GM23338 (cell line): ENCODE measurements at regions not wholly inside any gene's neighbourhood (a gene's known extent, or its start where the extent isn't known, plus 50 kb on each side); places are given as distances from the start of the nearest gene placed in this dataset.

Experiments used
- ATAC-seq: fragments of 200-7000 bp; cut with Tn5 transposase; 3 replicates; pipeline ENCODE4 v1.9.1; 2020
- DNase-seq: peaks from one replicate; pipeline ENCODE4 v3.0.0-alpha.2; 2015; ENCODE audit warnings: low spot score
- H2AFZ ChIP-seq: fragments of 200-600 bp; sonication (generic); 2 replicates; pipeline ENCODE4 v1.8.0; 2016; ENCODE audit warnings: antibody characterized with exemption, mild to moderate bottlenecking, moderate library complexity
- H3F3A ChIP-seq: fragments of 200-600 bp; sonication (generic); replicated peaks from 2 replicates; pipeline ENCODE4 v1.8.0; 2017; ENCODE audit warnings: antibody characterized with exemption, mixed run types, low read depth
- H3K27ac ChIP-seq: fragments of 200-600 bp; sonication (generic); 2 replicates; pipeline ENCODE4 v1.6.1; 2016; ENCODE audit warnings: low read depth
- H3K27me3 ChIP-seq: fragments of 200-600 bp; sonication (generic); 2 replicates; pipeline ENCODE4 v1.8.0; 2016; ENCODE audit warnings: mild to moderate bottlenecking, mixed run types, moderate library complexity; ENCODE audit not compliant: insufficient read depth
- H3K36me3 ChIP-seq: fragments of 200-600 bp; sonication (generic); 2 replicates; pipeline ENCODE4 v1.8.0; 2016; ENCODE audit warnings: mild to moderate bottlenecking; ENCODE audit not compliant: insufficient read depth
- H3K4me1 ChIP-seq: fragments of 200-600 bp; sonication (generic); 2 replicates; pipeline ENCODE4 v1.8.0; 2016; ENCODE audit warnings: mild to moderate bottlenecking, moderate library complexity; ENCODE audit not compliant: insufficient read depth
- H3K4me2 ChIP-seq: fragments of 200-600 bp; sonication (generic); 2 replicates; pipeline ENCODE4 v1.7.1; 2017; ENCODE audit warnings: mixed run types
- H3K4me3 ChIP-seq: fragments of 200-600 bp; sonication (generic); 2 replicates; pipeline ENCODE4 v1.6.1; 2016; ENCODE audit warnings: mixed run types
- H3K79me2 ChIP-seq: fragments of 200-600 bp; sonication (generic); replicated peaks from 2 replicates; pipeline ENCODE4 v1.8.0; 2017; ENCODE audit warnings: mild to moderate bottlenecking; ENCODE audit not compliant: insufficient read depth
- H3K9me2 ChIP-seq: fragments of 200-600 bp; sonication (generic); 2 replicates; pipeline ENCODE4 v1.8.0; 2017; ENCODE audit not compliant: insufficient read depth
- H4K20me1 ChIP-seq: fragments of 200-600 bp; sonication (generic); replicated peaks from 2 replicates; pipeline ENCODE4 v1.8.0; 2017; ENCODE audit warnings: mild to moderate bottlenecking; ENCODE audit not compliant: insufficient read depth
- H3K27ac Mint-ChIP-seq: 2 replicates; pipeline ENCODE4 v1.8.0; 2020; ENCODE audit warnings: inconsistent platforms, mild to moderate bottlenecking, moderate library complexity, mixed read lengths
- H3K27me3 Mint-ChIP-seq: 3 replicates; pipeline ENCODE4 v1.8.0; 2022; ENCODE audit warnings: low read depth, mild to moderate bottlenecking, moderate library complexity, mixed read lengths, inconsistent platforms; ENCODE audit not compliant: insufficient read depth, poor library complexity
- H3K36me3 Mint-ChIP-seq: 3 replicates; pipeline ENCODE4 v1.8.0; 2021; ENCODE audit warnings: low read depth, mild to moderate bottlenecking, inconsistent platforms, moderate library complexity, mixed read lengths
- H3K4me1 Mint-ChIP-seq: 3 replicates; pipeline ENCODE4 v1.8.0; 2020; ENCODE audit warnings: mild to moderate bottlenecking, inconsistent platforms, mixed read lengths
- H3K4me3 Mint-ChIP-seq: 3 replicates; pipeline ENCODE4 v1.8.0; 2021; ENCODE audit warnings: moderate library complexity, mild to moderate bottlenecking, inconsistent platforms, mixed read lengths
- H3K9me3 Mint-ChIP-seq: 3 replicates; pipeline ENCODE4 v1.8.0; 2020; ENCODE audit warnings: moderate library complexity, mild to moderate bottlenecking, inconsistent platforms, mixed read lengths
- CREB1 ChIP-seq: fragments of 250-450 bp; sonication (Bioruptor Pico); IDR thresholded peaks from 2 replicates; pipeline ENCODE4 v1.5.0; 2020; ENCODE audit warnings: low read depth, mild to moderate bottlenecking, moderate library complexity
- CTCF ChIP-seq, 2 experiments: fragments of 200-600 bp in 1 of 2; sonication (generic) in 1 of 2; conservative IDR thresholded peaks; 2 replicates each; pipeline versions ENCODE4 v1.5.1 to v1.6.1; 2016 to 2017; ENCODE audit warnings: antibody characterized with exemption in 2 of 2, low read depth in 2 of 2, mild to moderate bottlenecking in 2 of 2, moderate library complexity in 1 of 2
- ETS1 ChIP-seq: IDR thresholded peaks from 2 replicates; pipeline ENCODE4 v1.6.1; 2016; ENCODE audit warnings: antibody characterized with exemption
- JUNB ChIP-seq: IDR thresholded peaks from one replicate; pipeline ENCODE4 v1.6.1; 2016; ENCODE audit warnings: antibody characterized with exemption; ENCODE audit not compliant: unreplicated experiment
- NANOG ChIP-seq: IDR thresholded peaks from 2 replicates; pipeline ENCODE4 v1.6.1; 2016; ENCODE audit warnings: antibody characterized with exemption, borderline replicate concordance
- POLR2AphosphoS5 ChIP-seq: IDR thresholded peaks from 2 replicates; pipeline ENCODE4 v1.6.1; 2016; ENCODE audit warnings: antibody characterized with exemption, low read depth
- REST ChIP-seq: IDR thresholded peaks from one replicate; pipeline ENCODE4 v1.6.1; 2018; ENCODE audit warnings: antibody characterized with exemption; ENCODE audit not compliant: unreplicated experiment
- STAT1 ChIP-seq: IDR thresholded peaks from one replicate; pipeline ENCODE4 v1.6.1; 2016; ENCODE audit warnings: antibody characterized with exemption; ENCODE audit not compliant: unreplicated experiment
- ZNF462 ChIP-seq: fragments of 250-450 bp; sonication (Bioruptor Pico); IDR thresholded peaks from 2 replicates; pipeline ENCODE4 v1.5.0; 2020; ENCODE audit warnings: mild to moderate bottlenecking, moderate library complexity

- H4K20me1 ChIP-seq, result no peaks in the 10 kb centered on the region
- Mint-ChIP-seq H3K9me3 (no peaks in the 10 kb centered on the region; the same call in 1 of the 3 replicates), H3K27me3 (peaks cover 8% of the 10 kb centered on the region), H3K4me1 (peaks cover 26% of the 10 kb centered on the region), H3K27ac (peak overlapping the region; percentile 87), H3K4me3 (peak overlapping the region; percentile 32), H3K36me3 (no peaks in the 10 kb centered on the region)
- DNase-seq (peak; percentile 68), ATAC-seq (peak; percentile 96)
- H3K27ac ChIP-seq, result peak overlapping the region; percentile 82; the same call in 1 of the 2 replicates
- no peaks in the 10 kb centered on the region for H3K27me3 ChIP-seq
- H2AFZ ChIP-seq, result peak overlapping the region; percentile 23; the same call in 1 of the 2 replicates
- TF ChIP-seq REST, result no peak
- no peak for TF ChIP-seq ETS1
- no peak for TF ChIP-seq JUNB
- TF ChIP-seq ZNF462 (CRISPR knock-in tag), result peak; percentile 11; the same call in 1 of the 2 replicates
- TF ChIP-seq POLR2AphosphoS5, result no peak
- no peak for TF ChIP-seq CTCF (conservative IDR thresholded peaks at IDR 0.05; ENCODE audit: low read depth in 2 of 2)
- 0 out of 2 replicates have a peak, but pooled peaks have one; percentile 13 for TF ChIP-seq CREB1 (CRISPR knock-in tag)
- TF ChIP-seq STAT1, result no peak
- TF ChIP-seq NANOG, result peak; percentile 66; the same call in 1 of the 2 replicates
- peak overlapping the region; percentile 20; the same call in 1 of the 2 replicates for H3K4me3 ChIP-seq
- H3K79me2 ChIP-seq, result no peaks in the 10 kb centered on the region
- no peaks in the 10 kb centered on the region for H3K36me3 ChIP-seq
- peaks cover 17% of the 10 kb centered on the region for H3K4me1 ChIP-seq
- H3K4me2 ChIP-seq, result peak overlapping the region; percentile 22; the same call in 1 of the 2 replicates
- H3K9me2 ChIP-seq, result peaks cover 8% of the 10 kb centered on the region
- H3F3A ChIP-seq, result no peaks in the 10 kb centered on the region
Measured at GRCh38 chr2:129757915-129758783, 221.3 kb upstream of the RAB6C start.
